ENCODE measurements at regions not wholly inside any gene's neighbourhood (a gene's known extent, or its start where the extent isn't known, plus 50 kb on each side); places are given as distances from the start of the nearest gene placed in this dataset.
"Not testable (repeated sequence)": the region's sequence is repeated elsewhere in the genome, so short reads cannot be mapped to it uniquely, and the experiment has no call there.

- DNase-seq (ENCODE audit: low spot score) = no peak
Measured at GRCh38 chr11:106277484-106277883, 200.0 kb downstream of the AASDHPPT start.

- no peak for DNase-seq (ENCODE audit: low spot score)
Measured at GRCh38 chr11:106278391-106278790, 200.9 kb downstream of the AASDHPPT start.

- no peak for DNase-seq (ENCODE audit: low spot score)
Measured at GRCh38 chr11:106280036-106280435, 202.6 kb downstream of the AASDHPPT start.

GRCh38 chr11:106281455-106282173 lies 204.2 kb downstream of the AASDHPPT start:
- no peak for DNase-seq (ENCODE audit: low spot score)

GRCh38 chr11:106286881-106287504 lies 209.5 kb downstream of the AASDHPPT start:
- no peak for DNase-seq (ENCODE audit: low spot score)

- no peak for DNase-seq (ENCODE audit: low spot score)
Measured at GRCh38 chr11:106288057-106288456, 210.6 kb downstream of the AASDHPPT start.

GRCh38 chr11:106288822-106289387 lies 211.4 kb downstream of the AASDHPPT start:
- no peak for DNase-seq (ENCODE audit: low spot score)

- DNase-seq (ENCODE audit: low spot score) = no peak
Measured at GRCh38 chr11:106292526-106292925, 215.1 kb downstream of the AASDHPPT start.

GRCh38 chr11:106295974-106296373 lies 218.5 kb downstream of the AASDHPPT start:
- DNase-seq (ENCODE audit: low spot score) = no peak

GRCh38 chr11:106302416-106302815 lies 225.0 kb downstream of the AASDHPPT start:
- no peak for DNase-seq (ENCODE audit: low spot score)

- DNase-seq (ENCODE audit: low spot score) = no peak
Measured at GRCh38 chr11:106304274-106304673, 226.8 kb downstream of the AASDHPPT start.

- DNase-seq (ENCODE audit: low spot score) = no peak
Measured at GRCh38 chr11:106305458-106305857, 228.0 kb downstream of the AASDHPPT start.

GRCh38 chr11:106306942-106307341 lies 229.5 kb downstream of the AASDHPPT start:
- DNase-seq (ENCODE audit: low spot score) = no peak

GRCh38 chr11:106309070-106309684 lies 231.7 kb downstream of the AASDHPPT start:
- DNase-seq (ENCODE audit: low spot score) = no peak

- DNase-seq (ENCODE audit: low spot score) = no peak
Measured at GRCh38 chr11:106311531-106312230, 234.2 kb downstream of the AASDHPPT start.

GRCh38 chr11:106317208-106317773 lies 239.8 kb downstream of the AASDHPPT start:
- DNase-seq (ENCODE audit: low spot score) = not testable (repeated sequence)

GRCh38 chr11:106321601-106322000 lies 244.1 kb downstream of the AASDHPPT start:
- DNase-seq (ENCODE audit: low spot score) = no peak

- DNase-seq (ENCODE audit: low spot score) = no peak
Measured at GRCh38 chr11:106322106-106322505, 244.6 kb downstream of the AASDHPPT start.

GRCh38 chr11:106326087-106326486 lies 248.6 kb downstream of the AASDHPPT start:
- no peak for DNase-seq (ENCODE audit: low spot score)

- no peak for DNase-seq (ENCODE audit: low spot score)
Measured at GRCh38 chr11:106327134-106327533, 249.7 kb downstream of the AASDHPPT start.

GRCh38 chr11:106327637-106328036 lies 250.2 kb downstream of the AASDHPPT start:
- no peak for DNase-seq (ENCODE audit: low spot score)
